ENCODE measurements at regions not wholly inside any gene's neighbourhood (a gene's known extent, or its start where the extent isn't known, plus 50 kb on each side); places are given as distances from the start of the nearest gene placed in this dataset.

- TF ChIP-seq ZNF646 (CRISPR knock-in tag; IDR thresholded peaks at IDR 0.05), result peak; percentile 44; the same call in 1 of the 2 replicates
- no peak; the same call in 1 of the 2 replicates for TF ChIP-seq STAG1 (CRISPR knock-in tag; IDR thresholded peaks at IDR 0.05)
- TF ChIP-seq, protein P1, sequence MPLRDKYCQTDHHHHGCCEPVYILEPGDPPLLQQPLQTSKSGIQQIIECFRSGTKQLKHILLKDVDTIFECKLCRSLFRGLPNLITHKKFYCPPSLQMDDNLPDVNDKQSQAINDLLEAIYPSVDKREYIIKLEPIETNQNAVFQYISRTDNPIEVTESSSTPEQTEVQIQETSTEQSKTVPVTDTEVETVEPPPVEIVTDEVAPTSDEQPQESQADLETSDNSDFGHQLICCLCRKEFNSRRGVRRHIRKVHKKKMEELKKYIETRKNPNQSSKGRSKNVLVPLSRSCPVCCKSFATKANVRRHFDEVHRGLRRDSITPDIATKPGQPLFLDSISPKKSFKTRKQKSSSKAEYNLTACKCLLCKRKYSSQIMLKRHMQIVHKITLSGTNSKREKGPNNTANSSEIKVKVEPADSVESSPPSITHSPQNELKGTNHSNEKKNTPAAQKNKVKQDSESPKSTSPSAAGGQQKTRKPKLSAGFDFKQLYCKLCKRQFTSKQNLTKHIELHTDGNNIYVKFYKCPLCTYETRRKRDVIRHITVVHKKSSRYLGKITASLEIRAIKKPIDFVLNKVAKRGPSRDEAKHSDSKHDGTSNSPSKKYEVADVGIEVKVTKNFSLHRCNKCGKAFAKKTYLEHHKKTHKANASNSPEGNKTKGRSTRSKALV (CRISPR knock-in tag; IDR thresholded peaks at IDR 0.05), result no peak
- no peak for TF ChIP-seq ZNF407 (CRISPR knock-in tag; IDR thresholded peaks at IDR 0.05; ENCODE audit: not compliant biosample characterization)
- no peak for TF ChIP-seq ATF6 (CRISPR knock-in tag; conservative IDR thresholded peaks at IDR 0.05)
- TF ChIP-seq SETDB1 (CRISPR knock-in tag; IDR thresholded peaks at IDR 0.05; ENCODE audit: borderline replicate concordance), result no peak
- peak; percentile 96 for TF ChIP-seq CEBPB (IDR thresholded peaks at IDR 0.05; ENCODE audit: borderline replicate concordance, low read depth, low read length)
- TF ChIP-seq LCORL (IDR thresholded peaks at IDR 0.05), result peak; percentile 71; the same call in 1 of the 2 replicates
- peak; percentile 81 for TF ChIP-seq LCORL (CRISPR knock-in tag; IDR thresholded peaks at IDR 0.05)
- no peak for TF ChIP-seq HNRNPK (IDR thresholded peaks at IDR 0.05; ENCODE audit: low read depth, low read length, poor library complexity, severe bottlenecking)
These were observed 141.5 kb upstream of the TBL1XR1 start (continued) for GRCh38 chr3:177338697-177339219.
